ENCODE measurements at regions not wholly inside any gene's neighbourhood (a gene's known extent, or its start where the extent isn't known, plus 50 kb on each side); places are given as distances from the start of the nearest gene placed in this dataset.

DNA sequence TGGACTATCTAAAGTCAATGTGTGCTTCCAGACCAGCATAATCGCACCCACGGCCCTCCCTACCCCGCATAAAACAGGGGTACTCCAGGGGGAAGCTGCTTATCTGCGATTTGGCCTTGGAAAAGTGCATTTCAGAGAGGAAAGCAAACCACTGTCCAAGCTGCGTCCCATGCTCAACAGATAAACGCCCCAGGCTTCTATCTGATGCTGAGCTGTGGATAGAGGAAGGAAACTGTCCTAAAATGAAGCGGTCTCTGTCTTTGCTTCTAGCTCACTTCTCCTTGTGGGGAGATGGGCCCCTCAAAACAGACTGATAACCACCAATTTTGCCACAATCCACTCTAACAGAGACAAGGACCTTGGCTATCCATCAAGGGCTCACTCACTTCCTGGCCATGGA is 160.5 kb upstream of the TNRC6C start:
- TF ChIP-seq, protein P1, sequence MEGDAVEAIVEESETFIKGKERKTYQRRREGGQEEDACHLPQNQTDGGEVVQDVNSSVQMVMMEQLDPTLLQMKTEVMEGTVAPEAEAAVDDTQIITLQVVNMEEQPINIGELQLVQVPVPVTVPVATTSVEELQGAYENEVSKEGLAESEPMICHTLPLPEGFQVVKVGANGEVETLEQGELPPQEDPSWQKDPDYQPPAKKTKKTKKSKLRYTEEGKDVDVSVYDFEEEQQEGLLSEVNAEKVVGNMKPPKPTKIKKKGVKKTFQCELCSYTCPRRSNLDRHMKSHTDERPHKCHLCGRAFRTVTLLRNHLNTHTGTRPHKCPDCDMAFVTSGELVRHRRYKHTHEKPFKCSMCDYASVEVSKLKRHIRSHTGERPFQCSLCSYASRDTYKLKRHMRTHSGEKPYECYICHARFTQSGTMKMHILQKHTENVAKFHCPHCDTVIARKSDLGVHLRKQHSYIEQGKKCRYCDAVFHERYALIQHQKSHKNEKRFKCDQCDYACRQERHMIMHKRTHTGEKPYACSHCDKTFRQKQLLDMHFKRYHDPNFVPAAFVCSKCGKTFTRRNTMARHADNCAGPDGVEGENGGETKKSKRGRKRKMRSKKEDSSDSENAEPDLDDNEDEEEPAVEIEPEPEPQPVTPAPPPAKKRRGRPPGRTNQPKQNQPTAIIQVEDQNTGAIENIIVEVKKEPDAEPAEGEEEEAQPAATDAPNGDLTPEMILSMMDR (conservative IDR thresholded peaks at IDR 0.05; ENCODE audit: low read depth, low read length) = no peak
- TF ChIP-seq EZH2 (IDR thresholded peaks at IDR 0.05; ENCODE audit: low read length, unreplicated experiment) (no peak), EZH2phosphoT487 (IDR thresholded peaks at IDR 0.05; ENCODE audit: borderline replicate concordance, low read length) (no peak)

Data from PC-3 (cell line).